NCI-H774 (cell line): ENCODE measurements at regions not wholly inside any gene's neighbourhood (a gene's known extent, or its start where the extent isn't known, plus 50 kb on each side); places are given as distances from the start of the nearest gene placed in this dataset.
A peak's percentile ranks its signal among the peaks of the same experiment; 100 is the strongest.
"Not testable (repeated sequence)": the region's sequence is repeated elsewhere in the genome, so short reads cannot be mapped to it uniquely, and the experiment has no call there.

Experiments used
- DNase-seq: peaks from one replicate; lab custom pipeline; 2025; lab: John Stamatoyannopoulos, UW

DNA sequence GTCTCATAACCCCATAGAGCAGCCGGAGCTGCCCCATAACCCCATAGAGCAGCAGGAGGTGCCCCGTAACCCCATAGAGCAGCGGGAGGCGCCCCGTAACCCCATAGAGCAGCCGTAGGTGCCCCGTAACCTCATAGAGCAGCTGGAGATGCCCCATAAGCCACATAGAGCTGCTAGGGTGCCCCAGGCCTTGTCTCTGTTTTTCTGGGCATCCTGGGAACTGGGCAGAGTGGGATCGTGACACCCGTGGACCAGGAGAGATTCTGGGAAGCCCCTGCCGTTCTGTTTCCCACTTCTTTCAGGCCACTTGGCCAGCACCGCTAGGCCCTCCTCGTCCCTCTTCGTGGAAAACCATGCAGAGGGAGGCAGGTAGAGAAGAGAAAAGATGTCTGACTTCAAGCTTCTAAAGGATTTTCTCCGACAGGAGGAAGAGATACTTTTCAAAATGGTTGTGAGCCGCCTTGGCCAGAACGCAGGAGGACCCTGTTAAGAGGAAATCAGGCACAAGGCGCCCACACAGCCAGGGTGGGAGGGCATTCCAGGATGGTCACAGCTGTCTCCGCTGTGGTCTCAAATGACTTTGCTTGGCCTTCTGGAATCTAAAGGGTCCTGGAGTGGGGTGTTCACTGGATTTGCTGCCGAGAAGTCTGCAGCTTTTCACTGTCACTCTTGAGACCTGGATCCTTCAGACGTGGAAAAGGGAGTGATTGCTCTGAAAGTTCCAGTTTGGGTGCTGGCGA is 171.8 kb downstream of the NPIPB11 start:
- not testable (repeated sequence) for DNase-seq

DNA sequence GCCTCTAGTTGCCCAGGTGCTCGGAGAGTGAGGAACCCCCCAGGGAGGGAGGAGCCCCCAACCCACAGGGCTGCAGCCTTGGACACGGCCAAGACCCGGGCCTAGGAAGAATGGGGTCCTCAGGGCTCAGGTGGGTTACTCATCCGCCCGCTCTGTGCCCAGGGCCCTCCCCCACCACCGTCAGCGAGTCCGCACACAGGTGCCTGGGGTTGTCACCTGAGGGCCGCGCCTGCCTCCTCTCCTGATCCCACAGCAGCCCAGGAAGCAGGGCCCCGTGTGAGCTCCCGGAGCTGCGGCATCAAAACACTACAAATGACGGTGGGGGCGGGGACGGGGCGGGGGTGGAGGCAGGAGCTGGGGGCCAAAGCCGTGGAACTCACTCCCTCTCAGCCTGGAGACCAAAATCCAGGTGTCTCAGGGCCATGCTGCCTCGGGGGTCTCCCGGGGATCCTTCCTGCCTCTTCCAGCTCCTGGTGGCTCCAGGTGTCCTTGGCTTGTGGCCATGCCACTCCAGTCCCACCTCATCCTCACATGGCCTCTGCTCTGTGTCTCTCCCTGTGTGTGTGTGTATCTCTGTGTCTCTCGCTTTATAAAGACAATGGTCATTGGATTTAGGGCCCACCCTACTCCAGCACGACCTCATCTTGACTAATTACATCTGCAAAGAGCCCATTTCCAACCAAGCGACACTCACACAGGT is 172.7 kb downstream of the NPIPB11 start:
- not testable (repeated sequence) for DNase-seq

DNA sequence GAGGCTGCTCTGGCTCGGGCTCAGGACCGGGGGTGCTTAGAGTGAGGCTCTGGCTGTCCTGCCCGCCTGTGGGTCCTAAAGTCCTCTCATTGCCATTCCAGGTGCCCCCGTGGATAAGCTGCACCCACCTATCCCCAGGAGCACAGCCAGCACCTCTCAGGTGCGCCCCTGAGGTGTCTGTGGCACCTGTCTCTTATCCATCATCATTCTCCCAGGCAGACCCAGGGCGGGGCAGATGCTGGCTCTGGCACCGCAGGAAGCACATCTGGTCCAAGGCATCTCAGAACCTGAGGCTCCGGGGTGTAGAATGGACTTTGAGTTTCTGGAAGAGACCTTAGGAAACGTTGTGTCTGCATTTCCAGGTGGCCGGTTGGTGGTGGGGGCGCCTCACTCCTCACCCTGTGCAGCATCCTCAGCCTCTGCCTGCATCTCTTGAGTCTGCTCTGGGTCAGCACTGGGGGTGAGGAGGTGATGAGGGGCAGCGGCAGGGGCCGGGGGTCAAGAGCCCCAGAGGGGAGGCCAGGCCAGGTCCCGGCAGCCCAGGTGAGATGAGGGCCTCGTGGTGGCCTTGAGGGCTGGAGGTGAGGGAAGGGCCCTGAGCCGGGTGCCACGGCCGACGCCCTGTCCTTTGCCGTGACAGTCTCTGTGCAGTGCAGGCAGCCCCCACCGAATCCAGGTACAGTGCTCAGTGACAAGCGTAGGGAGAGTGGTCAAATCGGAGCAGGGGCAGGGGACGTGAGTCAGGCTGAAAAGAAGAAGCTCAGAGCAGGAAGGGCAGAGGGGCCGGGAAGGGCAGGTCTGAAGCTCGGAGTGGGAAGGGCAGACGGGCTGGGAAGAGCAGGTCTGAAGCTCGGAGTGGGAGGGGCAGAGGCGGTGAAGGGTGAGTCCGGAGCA is 173.5 kb downstream of the NPIPB11 start:
- DNase-seq = no peak

DNA sequence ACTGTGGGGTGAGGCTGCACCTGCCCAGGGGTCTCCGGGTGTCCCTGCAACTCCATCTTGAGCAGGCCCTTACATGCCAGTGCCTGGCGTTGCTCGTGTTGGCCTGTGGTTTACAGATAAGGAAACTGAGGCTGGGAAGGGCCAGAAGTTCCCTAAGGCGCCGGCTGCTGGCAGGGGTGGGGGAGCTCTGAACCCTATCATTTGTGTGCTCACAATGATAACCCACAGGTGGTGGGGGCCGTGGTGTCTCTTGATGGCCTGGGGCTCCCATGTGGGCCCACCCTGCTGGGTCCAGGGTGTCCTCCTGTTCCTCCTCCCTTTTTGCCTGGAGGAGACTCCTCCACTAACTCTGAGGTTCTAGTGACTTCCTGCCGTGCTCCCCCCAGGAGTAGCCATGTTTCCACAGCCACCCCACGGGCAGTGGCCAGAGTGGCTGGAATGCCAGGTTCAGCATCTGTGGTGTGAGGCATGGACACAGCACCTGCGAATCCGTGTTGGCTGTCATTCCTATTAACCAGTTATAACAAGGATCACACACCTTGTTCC is 174.3 kb downstream of the NPIPB11 start:
- DNase-seq = not testable (repeated sequence)

DNA sequence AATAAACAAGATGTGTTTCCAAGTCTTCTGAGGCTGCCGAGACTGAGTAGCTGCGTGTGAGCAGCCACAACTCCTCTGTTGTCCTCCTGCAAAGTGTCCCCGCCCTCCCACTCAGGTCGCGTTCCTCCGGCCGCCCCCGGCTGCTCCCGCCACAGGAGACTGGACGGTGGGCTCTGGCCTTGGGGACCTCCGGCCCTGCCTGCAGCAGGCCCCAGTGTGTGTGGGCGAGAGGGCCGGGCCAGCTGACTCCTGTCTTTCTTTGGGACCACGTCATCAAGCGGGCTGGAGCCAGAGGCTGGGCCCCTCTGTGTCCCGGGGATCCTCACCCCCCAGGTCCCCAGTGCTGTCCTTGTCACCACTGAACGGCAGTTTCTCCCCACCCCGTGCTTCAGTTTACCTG is 175.3 kb downstream of the NPIPB11 start:
- DNase-seq = no peak

DNA sequence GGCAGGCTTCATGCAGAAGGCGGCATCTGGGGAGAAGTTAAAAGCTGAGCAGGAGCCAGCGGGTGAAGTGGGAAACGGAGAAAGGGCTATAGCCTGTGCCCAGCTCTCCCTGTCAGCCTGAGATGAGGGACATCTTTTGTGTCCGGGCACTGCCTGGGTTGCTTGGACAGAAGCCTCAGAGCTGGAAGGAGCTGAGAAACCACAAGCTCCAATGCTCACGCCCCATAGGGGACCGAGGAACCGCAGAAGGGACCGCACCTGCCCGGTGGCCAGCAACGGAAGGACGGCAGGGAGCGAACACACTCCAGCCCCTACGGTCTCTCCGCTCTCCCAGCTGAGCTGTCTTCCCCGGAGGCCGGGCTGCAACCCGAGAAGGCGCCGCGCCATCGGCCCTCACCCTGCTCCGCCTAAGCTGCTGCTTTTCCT is 175.8 kb downstream of the NPIPB11 start:
- no peak for DNase-seq

DNA sequence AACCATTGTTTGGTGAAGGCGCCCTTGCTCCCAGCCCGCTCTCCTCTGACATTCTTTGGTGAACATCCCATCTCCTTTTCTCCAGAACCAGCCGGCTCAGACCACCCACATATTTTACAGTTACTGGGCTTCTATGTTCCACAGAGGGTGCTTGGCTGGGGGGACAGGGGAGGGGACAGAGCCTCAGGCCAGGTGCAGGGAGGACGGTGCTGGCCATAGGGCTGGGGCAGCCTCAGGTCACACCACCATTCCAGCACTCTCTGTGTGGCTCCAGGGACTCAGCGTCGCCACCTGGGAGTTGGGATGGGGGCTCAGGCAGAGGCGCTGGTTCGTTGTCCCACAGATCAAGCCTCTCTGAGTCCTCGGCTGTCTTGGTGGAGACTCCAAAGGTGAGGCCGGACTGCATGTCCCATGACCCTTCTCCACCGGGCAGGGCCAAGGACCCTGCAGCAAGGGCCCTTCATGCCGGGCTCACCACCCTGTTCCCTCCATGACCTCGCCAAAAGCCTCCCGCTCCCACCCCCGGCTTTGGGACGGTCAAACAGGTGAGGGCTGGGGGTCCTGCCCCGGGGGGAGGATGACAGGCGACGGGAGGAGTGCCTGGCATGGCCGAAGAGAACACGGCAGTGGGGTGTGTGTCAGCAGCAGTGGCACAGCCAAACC is 176.4 kb downstream of the NPIPB11 start:
- not testable (repeated sequence) for DNase-seq

DNA sequence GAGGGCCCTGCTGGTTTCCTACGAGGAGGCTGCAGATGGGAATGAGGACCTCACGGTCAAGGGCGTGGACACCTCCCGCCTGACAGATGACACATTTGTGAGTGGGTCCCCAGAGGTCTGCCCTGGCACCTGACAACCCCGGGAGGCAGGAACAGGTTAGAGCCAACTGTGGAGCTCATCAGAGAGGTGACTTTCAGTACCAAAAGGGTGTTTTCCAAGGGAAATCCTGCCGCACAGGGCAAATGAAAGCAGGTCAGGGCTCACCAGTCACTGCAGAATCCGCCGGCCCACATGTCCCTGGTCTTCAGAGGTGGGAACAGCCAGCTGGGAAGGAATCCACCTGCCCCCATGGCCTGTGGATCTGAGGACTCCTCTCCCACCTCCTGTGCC is 176.9 kb downstream of the NPIPB11 start:
- DNase-seq = not testable (repeated sequence)

DNA sequence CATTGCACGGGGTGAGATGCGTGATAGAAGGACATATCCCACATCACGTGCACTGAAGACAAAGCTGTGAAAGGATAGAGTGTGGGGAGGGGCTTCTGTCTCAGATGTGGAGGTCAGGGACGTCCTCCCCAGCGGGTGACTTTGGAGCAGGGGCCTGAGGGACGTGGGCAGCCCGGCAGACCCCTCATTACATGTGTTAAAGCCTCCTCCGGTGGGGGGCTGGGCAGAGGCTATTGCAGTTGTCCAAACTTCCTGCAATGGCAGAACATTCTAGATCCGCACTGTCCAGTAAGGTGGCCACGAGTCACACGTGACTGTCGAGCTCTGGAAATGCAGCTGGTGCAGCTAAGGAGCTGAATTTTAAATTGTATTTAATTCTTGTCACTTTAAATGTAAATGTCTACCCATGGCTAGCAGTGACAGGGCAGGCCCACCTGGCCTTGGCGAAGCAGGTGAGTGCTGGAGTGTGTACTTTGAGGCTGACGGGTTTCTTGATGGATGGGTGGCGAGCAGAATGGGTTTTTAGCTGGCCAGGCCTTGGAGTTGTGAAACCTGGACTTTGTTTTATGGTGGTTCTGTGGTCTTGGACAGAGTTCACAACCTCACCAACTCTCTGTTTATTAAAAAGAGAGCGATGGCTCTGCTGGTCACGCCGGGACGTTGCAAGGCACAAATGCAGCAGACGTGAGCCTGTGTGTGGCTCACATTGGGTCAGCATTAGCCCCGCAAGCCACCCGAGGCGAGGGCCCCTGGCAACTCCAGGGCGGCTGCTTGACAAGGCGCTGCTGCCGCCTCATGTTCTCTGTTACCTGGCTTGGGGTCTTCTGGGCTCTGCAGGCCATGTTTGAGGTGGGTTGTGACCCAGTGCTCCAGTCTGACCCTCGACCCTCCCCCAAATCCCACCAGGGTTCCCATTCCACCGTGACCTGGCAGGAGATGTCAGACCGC is 177.6 kb downstream of the NPIPB11 start:
- not testable (repeated sequence) for DNase-seq

DNA sequence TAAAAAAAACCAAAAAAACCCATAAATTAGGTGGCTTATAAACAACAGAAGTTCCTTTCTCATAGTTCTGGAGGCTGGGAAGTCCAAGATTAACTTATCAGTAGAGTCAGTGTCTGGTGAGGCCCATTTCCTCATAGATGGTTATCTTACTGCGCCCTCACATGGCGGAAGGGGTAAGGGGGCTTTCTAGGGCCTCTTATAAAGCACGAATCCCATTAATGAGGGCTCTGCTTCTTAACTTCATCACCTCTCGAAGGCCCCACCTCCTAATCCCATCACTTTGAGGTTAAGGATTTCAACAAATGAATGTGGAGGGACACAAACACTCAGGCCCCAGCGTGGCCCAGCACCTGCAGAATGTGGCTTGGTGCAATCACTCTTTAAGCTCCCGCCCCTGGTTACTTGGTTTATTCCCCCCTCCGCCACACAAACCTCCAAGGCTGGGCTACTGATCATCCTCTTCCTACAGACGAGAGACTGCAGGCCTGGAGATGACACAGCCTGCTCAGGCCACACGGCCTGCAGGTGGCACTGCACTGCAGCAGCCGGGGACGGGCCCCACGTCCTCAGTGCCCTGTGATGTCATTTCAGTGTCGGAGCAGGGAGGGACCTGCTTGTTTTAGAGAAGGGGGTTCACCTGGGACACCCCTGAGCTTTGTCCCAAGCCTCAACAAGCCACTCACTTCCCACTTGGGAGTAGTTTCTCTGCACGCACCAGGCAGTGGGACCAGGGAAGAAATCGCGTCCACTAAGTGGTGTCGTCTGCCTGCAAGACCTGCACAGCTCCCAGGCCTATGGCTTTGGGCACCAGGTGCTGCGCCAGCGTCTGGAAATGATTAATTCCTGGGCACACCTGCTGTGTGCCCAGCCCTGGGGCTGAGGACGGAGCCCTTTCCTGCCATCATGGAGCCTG is 178.5 kb downstream of the NPIPB11 start:
- DNase-seq = peak; percentile 76

DNA sequence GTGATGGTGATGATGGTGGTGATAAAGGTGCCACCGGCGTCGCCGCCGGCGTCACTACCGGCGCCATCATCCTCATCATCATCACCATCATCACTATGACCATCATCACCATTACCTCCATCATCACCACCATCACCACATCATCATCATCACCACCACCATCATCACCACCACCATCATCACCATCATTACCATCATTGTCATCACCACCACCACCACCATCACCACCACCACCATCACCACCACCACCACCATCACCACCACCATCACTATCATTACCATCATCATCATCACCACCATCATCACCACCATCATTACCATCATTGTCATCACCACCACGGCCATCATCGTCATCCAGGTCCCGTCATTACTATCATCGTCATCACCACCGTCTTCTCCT is 179.7 kb downstream of the NPIPB11 start:
- DNase-seq = no peak

DNA sequence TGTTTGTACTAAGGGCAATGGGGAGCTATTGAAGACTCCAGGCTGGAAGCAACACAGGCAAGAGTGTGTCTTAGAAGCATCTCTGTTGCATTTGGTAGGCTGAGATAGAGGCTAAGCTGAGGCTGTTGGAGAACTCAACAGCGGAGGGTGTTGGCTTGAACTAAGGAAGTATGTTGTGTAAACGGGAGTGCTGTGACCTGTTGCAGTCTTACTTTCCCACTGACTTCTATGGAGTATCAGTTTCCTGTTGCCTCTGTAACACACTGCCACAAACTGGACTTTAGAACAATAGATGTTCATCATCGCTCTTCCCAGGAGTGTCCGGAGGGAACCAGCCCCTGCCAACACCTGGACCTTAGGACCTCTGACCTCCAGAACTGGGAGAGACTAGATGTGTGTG is 181.8 kb downstream of the NPIPB11 start:
- DNase-seq = not testable (repeated sequence)

DNA sequence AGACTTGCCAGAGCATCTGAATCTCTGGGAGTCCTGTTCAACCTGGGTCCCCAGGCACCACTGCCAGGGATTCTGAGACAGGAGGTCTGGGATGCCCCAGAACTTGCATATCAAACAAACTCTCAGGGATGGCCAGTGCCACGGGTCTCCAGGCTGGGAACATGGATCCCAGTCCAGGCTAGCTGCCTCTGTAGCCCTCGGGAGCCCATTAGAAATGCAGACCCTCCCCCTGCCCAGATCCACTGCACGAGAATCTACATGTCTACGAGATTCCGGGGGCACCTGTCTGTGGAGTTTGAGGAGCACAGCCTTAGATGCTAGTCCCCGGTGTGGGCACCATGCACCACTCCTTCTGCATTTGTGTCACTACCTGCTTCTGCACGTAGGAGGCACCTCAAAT is 183.9 kb downstream of the NPIPB11 start:
- DNase-seq = not testable (repeated sequence)

DNA sequence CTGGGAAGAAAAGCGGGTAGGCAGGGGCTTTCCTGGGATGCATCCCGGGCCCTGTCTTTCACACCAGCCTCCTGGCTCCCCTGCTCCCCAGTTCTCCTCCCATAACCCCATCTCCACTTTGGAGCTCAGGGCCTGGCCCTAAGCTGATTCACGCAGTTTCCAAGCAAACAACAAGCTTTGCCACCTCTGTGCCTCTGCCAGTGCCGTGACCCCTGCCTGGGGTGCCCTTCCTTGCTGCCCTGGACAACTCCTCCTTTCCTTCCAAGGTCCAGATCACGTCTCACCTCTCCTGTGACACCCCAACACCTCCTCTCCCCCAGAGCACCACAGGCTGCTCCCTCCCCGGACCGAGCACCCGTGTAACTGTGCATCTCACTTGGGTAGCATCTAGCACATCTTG is 184.5 kb downstream of the NPIPB11 start:
- DNase-seq = not testable (repeated sequence)

DNA sequence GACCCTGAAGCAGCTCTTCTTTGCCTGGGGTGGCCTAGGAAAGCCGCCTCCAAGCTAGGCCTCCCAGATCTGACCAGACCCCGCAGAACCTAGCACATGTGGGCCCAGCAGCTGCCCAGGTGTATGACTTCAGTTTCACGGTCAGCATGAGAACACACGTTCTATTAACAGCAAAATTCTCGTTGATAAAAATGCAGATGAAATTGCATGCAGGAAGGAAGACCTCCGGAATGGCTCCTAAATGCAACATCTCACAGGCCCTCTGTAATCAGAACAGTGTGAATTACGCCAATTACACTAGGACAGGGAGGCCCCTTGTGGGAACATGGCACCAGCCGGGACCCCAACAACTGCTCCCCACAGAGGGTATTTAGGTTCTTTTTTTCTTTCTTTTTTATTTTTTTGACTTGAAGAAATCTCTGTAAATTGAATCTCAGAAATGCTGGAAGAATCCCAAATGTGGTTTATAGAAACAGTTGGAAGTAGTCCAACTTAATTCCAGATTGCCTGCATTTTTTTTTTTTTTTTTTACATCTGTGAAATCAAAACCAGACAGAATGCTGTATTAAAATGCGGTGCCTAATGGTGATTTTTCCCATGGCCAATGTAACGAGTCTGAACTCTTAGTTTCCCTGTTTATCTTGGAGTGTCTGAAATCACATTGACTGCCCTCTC is 185.1 kb downstream of the NPIPB11 start:
- not testable (repeated sequence) for DNase-seq

DNA sequence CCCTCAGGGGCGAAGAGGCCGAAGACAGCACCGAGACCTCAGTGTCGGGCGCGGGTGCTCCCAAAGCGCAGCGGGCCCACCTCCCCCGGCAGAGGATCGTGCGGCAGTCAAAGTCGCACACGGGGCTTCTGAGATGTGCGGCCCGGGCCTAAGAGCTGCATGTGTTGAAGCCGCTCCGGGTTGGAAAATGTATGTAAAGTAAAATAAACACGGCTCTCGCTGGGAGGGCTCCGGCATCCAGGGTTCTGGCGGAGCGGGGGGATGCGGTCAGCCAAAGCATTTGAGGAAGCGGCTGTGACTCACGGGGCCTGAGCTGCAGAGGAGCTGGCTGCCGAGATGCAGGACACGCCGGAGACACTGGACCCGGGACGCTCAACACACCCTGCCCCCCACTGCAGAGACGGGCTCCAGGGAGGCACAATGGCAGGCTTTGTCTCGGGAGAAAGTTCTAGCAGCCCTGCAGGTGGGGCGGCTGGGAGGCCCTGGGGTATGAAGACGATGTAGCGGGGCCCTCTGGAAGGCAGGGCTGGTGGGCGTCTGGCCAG is 185.8 kb downstream of the NPIPB11 start:
- not testable (repeated sequence) for DNase-seq

DNA sequence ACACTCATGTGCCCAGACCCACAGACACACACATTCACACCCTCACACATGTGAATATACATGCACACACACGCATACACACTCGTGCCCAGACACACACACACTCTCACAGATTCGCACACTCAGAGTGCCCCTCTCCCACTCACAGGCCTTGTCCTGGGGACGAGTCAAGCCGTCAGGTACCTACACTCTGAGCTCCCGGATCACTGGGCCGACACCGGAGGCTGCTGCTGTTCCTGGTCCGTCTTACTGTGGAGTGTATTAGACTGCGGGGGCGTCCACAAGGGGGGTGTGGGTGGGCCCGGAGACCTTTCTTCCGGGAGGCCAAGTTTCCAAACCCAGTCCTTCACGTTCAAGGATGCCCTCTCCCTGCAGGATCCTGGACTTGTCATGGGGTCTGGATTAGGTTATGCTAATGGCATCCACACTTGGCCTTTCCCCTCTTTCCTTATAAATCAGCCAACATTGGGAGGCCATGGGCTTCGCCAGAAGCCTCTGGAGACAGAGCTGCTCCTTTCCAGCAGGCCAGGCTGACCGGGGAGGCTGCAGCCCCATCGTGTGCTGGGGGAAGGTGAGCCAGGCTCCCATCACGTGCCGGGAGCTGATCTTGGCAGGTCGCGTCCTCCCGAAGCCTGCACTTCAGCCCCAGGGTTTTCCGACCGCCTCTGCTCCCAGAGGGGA is 186.4 kb downstream of the NPIPB11 start:
- DNase-seq = not testable (repeated sequence)

DNA sequence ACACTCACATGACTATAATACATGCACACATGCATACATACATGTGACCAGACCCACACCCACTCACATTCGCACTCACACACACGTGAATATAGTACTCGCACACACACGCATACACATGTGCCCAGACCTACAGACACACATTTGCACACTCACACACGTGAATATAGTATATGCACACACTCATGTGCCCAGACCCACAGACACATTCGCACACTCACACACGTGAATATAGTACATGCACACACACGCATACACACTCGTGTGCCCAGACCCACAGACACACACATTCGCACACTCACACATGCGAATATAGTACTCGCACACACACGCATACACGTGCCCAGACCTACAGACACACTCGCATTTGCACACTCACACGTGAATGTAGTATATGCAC is 186.9 kb downstream of the NPIPB11 start:
- DNase-seq = not testable (repeated sequence)
